ENCODE measurements at regions not wholly inside any gene's neighbourhood (a gene's known extent, or its start where the extent isn't known, plus 50 kb on each side); places are given as distances from the start of the nearest gene placed in this dataset.

DNA sequence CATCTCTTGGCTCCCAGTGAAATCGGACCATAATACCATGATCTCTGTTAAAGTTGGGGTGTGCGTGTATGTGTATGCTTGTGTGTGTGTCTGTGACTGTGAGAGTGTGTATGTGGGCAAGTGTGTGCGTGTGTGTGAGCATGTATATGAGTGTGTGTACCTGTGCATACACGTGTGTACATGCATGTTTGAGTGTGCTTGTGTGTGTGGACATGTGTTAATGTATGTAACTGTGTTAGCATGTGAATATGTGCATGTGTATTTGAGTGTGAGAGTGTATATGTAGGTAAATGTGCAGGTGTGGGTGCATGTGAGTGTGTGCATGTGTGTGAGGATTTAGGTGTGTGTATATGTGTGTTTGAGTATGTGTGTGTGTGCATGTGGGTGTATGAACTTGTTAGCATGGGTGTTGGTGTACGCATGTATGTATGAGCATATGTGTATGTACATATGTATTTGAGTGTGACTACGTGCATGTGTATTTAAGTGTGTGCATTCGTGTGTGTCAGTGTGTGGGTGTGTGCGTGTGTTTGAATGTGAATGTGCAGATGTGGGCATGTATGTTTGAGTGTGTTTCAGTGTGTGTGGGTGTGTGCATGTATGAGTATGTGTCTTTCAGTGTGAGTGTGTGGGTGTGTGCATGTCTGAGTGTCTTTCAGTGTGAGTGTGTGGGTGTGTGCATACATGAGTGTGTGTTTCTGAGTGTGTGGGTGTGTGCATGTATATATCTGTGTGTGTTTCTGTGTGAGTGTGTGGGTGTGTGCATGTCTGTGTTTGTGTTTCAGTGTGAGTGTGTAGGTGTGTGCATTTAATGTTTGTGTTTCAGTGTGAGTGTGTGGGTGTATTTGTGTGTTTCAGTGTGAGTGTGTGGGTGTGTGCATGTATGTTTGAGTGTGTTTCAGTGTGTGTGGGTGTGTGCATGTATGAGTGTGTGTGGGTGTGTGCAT lies 183.2 kb downstream of the SOX9 start:
- no peak for DNase-seq

DNA sequence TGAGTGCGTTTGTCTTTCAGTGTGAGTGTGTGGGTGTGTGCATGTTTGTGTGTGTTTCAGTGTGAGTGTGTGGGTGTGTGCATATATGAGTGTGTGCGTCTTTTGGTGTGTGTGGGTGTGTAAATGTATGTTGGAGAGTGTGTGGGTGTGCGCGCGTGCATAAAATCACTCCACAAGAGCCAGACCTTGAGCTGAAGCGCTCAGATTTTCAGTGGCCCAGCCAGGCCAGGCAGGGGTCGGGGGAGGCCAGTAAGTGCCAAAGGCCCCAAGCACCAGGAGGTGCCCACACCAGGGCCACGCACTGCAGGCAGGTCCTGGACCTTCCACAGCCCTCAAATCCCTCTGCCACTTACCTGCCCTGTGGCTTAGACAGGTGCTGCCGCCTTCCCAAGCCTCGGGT lies 184.0 kb downstream of the SOX9 start:
- DNase-seq: no peak

DNA sequence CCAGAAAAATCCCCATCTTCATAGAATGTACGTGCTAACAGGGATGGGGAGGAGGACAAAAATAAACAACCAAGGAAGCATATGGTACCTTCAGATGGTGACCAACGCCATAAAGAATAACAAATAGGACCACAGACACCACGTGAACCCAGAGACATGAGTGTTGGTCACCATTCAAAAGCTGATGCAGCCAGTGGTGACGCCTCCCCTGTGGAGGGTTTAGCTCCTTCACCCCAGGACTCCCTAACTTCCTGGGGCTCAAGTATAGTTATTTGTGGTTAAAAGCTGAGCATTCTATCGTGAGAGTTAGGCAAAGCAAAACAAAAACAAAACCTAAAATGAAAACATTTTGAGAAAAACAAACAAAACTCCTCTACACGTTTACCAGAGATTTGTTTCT lies 184.7 kb downstream of the SOX9 start:
- DNase-seq: no peak

DNA sequence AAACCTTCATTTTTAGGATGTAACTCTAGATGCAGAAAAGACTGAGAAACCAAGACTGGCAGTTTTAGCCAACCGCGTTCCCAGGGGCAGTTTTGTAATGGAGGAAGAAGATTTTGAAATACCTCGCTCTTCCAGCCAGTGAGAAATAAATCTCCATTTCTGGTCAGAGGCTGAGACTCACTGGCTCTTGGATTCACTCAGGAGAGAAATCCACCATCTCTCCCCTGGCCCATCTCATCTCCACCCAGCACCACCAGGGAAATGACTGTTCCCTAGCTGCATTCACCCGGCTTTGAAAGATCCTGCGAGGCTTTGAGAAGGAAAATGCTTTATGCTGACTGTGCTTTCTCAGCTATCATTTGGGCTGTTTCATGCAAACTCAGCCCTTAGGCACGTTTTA lies 185.2 kb downstream of the SOX9 start:
- DNase-seq: no peak

DNA sequence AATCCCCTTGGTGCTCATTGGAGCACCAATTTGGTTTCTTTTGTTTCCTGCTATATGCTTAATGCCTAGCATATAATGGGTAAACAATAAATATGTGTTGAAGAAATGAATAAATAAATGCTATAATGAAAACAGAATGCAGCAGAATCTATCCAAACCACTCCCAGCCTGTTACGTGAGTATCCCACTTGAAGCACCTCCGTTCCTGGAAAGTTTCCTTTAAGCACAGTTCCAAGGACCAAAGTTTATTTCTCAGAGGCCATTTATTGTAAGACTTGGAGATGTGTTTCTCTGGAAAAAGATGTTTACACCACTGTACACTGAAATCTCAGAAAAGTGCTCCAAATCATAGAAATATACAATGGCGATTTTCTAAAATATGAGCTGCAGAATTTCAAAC lies 187.0 kb downstream of the SOX9 start:
- DNase-seq: no peak

DNA sequence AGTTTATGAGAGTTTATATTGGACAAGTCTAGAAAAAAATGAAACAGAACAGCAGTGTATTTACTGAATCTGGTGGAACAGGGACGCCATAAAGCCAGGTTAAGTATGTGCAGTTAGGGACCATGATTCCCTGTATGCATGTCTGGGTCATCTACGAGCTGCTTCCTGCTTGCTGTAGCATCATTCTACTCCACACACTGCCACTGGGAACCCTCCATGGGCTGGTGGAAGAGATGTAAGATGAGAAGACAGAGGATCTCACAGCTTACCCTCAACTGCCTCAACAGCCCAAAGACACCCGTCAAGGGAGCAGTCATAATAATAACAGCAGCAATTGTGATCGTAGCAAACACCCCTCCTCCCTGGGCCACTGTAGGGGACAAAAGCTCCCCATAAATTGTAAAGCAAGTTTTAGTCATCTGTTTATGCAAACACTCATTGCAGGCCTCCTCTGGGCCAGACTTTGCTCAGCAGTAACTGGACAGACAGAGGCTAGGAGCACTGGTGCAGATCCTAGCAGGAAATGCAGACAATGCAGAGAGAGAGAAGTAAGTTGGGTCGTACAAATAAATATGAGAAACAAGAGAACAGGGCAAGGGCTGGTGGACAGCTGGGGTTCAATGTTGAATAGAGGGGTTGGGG lies 188.0 kb downstream of the SOX9 start:
- DNase-seq: no peak

DNA sequence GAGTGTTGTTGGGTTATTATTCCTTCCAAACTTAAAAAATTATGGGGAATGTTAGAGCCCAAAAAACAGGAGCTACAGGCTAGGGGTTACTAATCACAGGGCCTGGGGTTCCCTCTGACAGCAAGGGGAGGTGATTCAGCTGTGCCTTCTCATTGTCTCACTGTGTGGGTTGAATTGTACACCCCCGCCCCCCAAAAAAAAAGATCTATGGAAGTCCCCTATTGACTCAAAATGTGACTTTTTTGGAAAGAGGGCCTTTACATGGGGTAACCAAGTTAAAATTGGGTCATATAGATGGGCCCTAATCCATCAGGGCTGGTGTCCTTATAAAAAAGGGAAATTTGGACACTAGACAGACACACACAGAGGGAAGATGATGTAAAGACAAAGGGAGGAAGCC lies 190.2 kb downstream of the SOX9 start:
- DNase-seq: no peak

DNA sequence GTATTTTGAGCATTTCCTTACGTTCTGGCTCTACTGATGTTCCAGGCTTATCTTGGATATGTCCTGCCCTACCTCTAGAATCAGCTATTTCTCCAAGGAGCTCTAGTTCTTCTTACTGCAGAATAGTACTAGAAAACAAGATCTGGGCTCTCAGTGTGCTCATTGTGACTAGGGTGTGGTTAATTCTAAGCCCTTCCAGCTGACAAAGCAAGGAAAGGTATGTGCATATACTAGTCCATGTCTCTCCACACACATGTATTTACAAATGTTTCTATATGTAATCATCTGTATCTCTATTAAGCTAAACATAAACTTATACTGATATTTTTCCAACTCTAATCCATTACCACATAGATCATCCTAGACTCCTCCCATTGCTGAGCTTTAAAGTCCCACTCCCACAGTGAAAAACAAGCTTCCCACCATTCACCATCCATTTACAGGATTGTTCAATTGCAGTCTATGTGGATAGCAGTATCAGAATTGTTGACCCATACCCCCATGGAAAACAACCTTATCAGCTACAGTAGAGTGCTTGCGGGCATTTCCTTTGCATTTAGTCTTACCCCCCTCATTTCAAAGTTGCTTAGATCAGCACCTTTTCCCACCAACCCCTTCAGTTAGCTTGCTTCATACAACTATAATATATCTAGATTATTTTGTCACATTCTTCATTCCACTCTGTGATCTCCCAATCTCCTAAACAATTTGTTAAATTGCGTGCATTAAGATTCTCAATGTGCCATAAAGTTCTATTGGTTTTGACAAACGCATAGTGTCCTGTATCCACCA lies 194.5 kb downstream of the SOX9 start:
- no peak for DNase-seq

DNA sequence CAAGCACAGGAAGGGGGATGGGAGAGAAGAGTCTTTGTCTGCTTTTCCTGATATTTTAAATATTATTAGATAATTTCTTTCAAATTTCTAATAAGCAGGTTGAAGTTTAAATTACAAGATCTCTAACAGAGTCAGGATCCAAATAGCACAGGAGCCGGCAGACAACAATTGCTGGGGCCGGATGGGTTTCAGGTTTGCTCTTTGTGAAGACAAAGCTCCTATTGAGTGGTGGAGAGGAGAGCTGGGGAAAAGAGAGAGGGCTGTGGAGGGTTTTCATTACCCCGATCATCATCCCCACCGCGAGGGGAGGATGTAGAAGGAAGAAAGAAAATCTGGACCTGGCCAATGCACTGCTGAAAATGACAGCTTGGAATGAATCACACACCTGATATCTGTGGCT lies 197.3 kb downstream of the SOX9 start:
- no peak for DNase-seq

DNA sequence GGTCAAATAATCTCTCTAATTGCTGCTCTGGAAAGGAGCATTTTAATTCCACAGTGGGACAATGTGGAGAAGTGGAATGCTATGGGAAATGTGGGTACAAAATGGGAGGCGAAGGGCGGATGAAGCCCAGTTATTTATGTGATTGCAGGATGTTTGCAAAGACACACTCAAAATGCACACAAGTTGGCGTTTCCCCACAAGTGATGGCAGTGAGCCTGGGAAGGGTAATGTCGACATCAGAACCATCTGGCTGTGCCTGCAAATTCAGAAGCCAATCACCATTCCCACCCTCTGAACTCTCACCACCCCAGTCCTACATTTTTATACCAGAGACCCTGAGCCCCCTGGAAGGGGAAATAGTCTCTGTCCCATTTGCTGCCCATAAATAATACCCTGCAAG lies 201.1 kb downstream of the SOX9 start:
- DNase-seq: no peak

DNA sequence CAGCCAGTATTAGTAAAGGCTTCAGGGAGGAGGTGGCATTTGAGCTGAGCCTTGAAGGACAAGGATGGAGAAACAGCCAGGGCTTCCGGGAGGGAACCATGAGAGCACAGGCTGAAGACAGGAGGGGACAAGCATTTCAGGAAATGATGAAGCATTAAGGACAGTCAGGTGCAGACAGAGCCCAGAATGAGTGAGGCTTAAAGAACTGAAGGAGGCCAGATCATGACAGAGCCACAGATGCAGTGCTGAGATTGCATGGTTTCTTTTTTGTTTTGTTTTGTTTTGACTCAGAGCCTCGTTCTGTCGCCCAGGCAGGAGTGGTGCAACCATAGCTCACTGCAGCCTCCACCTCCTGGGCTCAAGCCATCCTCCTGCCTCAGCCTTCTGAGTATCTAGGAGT lies 211.5 kb downstream of the SOX9 start:
- DNase-seq: no peak

DNA sequence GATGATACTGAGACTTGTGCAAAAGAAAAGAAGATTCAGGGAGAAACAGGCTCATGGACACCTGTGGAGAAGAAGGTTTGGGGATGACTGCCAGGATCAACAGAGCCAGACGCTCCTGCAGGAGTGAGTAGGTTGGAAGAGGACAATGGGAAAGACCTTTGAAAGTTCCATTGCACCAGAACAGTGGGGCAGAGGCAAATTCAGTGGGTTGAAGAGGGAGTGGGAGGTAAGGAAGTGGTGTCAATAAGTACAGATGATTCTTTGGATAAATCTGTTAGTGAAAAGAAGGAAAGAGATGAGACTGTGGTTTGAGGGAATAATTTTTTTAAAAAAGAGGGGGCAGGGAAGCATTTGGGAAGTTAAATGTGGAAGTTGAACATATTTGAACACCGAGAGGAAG lies 212.8 kb downstream of the SOX9 start:
- DNase-seq: no peak

DNA sequence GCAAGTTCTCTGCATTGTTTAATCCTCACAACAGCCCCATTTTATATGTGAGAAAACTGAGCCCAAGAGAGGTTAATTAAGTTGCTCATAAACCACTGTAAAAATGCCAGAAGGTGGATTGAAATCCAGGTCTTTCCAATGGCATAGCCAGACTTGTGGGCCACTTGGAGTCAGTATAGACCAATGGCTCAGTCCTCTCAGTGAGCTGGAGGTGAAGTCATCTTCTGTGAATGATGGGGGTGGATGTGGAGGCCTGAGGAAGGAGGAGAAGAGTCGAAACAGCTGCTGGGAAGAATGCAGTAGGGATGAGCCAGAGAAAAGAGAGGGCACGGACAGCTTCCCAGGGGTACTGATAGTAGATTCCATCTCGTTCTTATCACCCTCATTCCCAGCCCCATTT lies 213.4 kb downstream of the SOX9 start:
- DNase-seq: no peak

DNA sequence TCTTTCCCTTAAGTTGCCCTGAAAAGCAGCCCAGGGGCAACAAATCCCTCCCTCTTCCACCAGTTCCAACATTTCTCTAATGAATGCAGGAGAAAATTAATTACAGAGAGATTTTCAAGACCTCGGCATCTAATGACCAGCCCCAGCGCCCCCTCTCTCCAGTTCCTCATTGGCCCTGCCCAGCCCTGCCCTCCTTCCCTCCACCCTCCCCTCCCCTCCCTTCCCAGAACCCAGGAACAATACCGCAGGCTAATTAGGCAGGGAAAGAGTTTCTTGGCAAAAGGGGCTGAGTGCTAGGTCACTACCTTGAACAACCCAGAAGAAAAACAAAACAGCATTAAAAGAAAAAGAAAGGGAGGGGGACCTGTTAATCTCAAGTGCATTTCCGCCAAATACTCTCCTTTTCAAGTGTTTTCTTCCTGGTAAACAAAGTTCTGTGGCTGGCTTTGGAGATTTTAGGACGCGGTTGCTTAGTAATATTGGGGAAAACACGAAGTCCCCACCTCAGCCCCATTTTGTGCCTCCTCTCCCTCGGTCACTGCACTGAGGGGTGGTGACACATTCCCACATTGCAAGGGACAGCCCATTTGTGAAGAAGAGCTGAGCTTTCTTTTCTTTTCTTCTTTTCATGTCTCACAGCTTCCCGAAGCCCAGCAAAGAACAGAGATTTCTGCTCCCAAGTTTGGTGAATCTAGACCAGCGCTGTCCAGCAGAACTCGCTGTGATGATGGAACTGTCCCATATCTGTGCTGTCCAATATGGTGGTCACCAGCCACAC lies 215.4 kb downstream of the SOX9 start:
- no peak for DNase-seq

DNA sequence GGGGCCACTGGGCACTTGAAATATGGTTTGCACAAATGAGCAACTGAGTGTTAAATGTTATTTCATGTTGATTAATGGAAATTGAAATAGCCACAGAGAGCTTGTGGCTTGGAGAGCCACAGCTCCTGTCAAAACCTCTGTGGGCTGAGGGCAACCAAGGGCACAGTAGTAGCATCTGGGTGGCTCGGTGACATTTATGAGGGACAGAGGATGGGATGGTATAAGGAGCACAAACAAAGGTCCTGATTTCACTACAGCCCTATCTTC lies 215.9 kb downstream of the SOX9 start:
- DNase-seq: no peak

DNA sequence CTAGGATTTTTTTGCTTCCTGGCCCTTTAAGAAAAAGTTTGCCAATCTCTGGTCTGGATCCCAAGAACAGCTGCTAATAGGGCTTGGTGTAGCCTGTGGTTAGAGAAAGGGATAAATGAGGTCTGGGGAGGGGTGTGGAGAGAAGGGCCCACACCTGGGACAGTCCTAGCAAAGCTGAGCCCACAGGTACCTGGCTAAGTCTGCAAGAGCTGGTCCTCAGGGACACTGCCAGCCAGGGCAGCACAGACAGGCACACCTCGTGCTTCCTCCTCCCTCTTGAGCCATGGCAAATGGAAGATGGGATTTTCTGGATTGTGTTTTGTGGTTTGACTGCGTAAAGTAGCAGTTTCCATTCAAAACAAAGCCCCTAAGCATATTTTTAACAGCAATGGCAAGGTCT lies 217.5 kb downstream of the SOX9 start:
- no peak for DNase-seq

DNA sequence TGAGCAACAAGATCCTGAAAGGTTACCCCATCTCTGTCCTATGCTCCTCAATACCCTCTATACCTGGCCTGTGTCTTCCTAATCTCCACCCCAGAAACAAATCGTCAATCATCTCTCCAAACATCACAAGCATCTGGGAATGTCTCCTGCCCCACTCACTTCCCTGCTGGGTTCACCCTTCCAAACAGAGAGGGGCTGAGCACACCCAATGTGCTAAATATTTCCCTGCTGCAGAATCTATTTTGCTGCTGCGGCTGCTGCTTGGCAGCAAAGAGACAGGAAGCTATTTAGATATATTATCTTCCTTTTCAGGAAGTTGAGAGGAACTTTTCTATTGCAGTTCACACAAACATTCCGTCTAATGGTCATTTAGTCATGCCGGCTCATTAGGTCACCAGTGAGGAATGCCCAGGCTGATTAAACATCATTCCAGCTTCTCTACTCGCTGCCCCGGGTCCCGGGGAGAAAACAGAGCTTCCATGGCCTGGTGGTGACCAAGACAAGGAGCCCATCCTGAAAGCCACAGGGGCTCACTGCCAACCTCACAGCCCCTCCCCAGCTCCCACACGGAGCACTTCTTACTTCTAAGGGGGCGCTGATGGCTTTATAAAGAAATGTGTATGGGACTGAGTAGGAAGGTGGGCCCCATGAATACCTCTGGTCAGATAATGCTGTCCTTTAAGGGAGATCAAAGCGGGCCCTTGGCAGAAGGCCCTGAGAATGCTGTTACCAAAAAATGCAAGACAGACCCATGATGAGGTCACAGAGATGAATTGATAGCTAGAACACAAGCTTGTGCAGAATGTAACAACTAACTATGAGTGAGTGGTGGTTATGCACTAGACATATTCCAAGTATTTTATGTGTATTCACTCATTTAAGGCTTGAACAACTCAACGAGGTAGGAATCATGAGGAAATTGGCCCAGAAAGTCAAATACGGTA lies 218.3 kb downstream of the SOX9 start:
- DNase-seq: no peak

DNA sequence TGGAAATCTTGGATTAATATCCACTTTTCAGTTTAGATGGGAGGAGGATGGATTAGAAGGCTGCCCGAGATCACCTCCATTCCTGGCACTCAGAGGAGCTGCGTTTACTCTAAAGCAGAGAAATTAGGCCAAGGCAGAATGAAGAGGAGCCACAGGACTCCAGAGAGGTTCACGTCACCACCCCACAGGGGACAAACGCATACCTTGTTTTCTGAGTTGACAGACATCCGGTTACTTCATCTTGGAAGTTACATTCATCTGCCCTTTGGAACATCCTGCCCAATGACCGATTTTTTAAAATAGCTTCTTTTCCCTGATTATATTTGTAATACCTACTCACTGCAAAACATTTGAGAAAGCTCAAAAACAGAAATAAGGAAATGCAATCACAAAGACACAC lies 220.0 kb downstream of the SOX9 start:
- no peak for DNase-seq

DNA sequence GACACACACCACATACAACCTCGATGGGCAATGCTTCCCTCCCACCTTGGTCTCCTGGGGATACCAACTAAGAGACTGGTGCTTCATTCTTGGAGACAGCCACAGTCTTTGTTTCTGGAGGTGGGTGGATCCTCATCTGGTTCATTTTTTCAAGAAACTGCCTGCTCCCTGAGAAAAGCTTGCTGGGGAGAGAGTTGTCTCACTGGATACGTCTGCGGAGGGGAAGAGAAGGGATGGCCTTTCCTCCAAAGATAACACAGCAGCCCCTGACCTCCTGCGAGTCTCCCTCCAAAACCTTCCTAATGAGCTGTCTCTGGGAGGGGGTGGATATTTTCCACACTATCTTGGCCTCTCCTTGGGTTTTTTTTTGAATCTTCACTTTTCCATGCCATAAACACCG lies 221.2 kb downstream of the SOX9 start:
- no peak for DNase-seq

DNA sequence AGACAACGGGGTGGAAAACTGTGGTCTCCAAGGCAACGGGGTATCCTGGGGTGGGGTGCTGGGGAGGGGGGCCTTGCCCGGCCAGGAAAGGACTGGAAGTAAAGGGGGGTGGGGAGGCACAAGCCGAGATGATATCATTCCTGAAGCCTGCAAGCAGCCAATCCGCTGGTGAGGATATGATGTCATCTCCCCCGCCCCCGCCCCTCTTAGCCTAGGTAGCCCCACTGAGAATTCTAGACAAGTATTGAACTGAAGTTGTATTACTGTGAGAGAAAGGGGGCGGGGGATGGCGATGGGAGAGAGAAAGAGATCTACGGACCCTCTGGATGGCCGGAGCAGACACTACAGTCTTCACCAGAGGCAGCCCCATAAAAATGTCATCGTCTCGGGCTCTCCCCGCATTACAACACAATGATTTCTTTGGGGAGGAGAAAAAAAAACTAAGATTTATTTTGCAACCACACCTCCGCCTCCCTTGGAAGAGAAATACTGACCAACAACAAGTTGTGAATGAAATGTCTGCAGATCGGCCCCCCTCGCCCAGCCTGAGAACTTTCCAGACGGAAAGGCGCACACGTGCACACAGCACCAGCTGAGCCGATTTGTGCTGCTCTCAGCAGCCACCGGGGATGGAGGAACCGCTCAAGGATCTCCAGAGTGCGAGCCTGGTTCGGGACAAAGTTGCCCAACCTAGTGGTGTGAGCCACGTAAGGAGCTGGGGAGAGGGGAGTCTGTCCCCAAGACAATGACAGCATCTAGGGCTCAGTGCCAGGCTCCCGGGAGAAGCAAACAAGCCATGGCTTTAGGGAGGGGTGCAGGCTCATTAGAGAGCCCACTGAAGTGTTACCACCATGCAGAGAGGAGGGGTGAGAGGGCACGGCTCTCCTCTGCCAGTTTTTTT lies 222.1 kb downstream of the SOX9 start:
- DNase-seq: no peak

DNA sequence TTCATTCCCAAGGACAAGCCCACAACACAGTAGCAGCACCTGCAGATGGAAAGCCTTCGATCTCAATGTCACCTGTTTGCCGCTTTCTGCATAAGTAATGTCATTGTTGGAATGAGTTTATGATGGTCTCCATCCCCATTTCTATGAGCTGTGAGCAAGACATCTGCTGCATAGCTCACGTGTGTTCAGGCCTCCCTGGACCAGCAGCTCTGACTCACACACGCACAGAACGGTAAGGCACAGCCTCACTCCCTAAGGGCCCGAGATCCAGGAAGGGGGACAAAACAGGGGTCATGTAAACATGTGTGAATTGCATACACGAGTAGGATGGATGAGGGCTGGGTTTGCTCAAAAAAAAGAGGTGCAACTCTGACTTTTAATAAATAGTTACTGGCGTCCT lies 223.1 kb downstream of the SOX9 start:
- DNase-seq: no peak

Measured in activated CD8-positive, alpha-beta memory T cell treated with anti-CD3 and anti-CD28 coated beads for 24 hours (primary cell).